Thyroid gland (tissue), 4 donors: ENCODE measurements at regions not wholly inside any gene's neighbourhood (a gene's known extent, or its start where the extent isn't known, plus 50 kb on each side); places are given as distances from the start of the nearest gene placed in this dataset. TPM values are rescaled to one million over a fixed set of nuclear protein-coding genes. Genes with fewer than 3 reads are reported as not detected.

Source experiments
- DNase-seq, 2 donors: peaks; one replicate each; pipeline ENCODE4 v3.0.0-alpha.2; 2019
- H3K27ac ChIP-seq, 3 donors: fragments of 200-600 bp; sonication (generic); 1 replicate in 2 of 3; 2 replicates in 1 of 3; pipeline ENCODE4 v1.5.1; 2016 to 2019; ENCODE audit warnings: mild to moderate bottlenecking in 1 of 3, moderate library complexity in 1 of 3
- H3K27me3 ChIP-seq: fragments of 200-600 bp; sonication (generic); one replicate; pipeline ENCODE4 v1.5.1; 2019
- H3K36me3 ChIP-seq, 2 donors: fragments of 200-600 bp; sonication (generic); one replicate each; pipeline ENCODE4 v1.5.1; 2016 to 2019
- H3K4me1 ChIP-seq, 2 donors: fragments of 200-600 bp; sonication (generic); one replicate each; pipeline ENCODE4 v1.5.1; 2017 to 2019
- H3K4me3 ChIP-seq, 3 donors: fragments of 200-600 bp; sonication (generic); replicated peaks in 1 of 3; 1 replicate in 2 of 3; 2 replicates in 1 of 3; pipeline ENCODE4 v1.5.1; 2016; ENCODE audit warnings: mild to moderate bottlenecking in 1 of 3
- H3K9me3 ChIP-seq: fragments of 200-600 bp; sonication (generic); one replicate; pipeline ENCODE4 v1.5.1; 2017
- POLR2A ChIP-seq, 2 donors: fragments of 450-650 bp; IDR thresholded peaks; one replicate each; pipeline ENCODE4 v1.6.1; 2017; ENCODE audit warnings: antibody characterized with exemption in 2 of 2, mild to moderate bottlenecking in 2 of 2, moderate library complexity in 1 of 2
- WGBS, 2 donors: methylation state at CpG; one replicate each; pipeline ENCODE4 v1.1.5; 2017; 5-methylcytosine and 5-hydroxymethylcytosine counted together
- intact Hi-C: fragments of 100-400 bp; cut with DNase I; formaldehyde crosslinking; loops from one replicate; pipeline ENCODE4 v1.15.1; 2023
- microRNA counts, 2 donors: library from miRNA; unstranded; fragments of <30 nt; microRNA quantifications; one replicate each; lab custom pipeline; 2016 to 2017
- microRNA-seq: library from miRNA; unstranded; fragments of <30 nt; microRNA quantifications from one replicate; pipeline ENCODE4, GENCODE V29; 2016
- small RNA-seq: library from RNA; depleted of rRNA; stranded (forward); fragments of <200 nt; gene quantifications from one replicate; pipeline ENCODE3, GENCODE V24; 2016
- TF ChIP-seq, protein P1 (sequence below), 6 experiments: fragments of 200-600 bp in 3 of 6; fragments of 450-650 bp in 3 of 6; sonication (generic) in 3 of 6; IDR thresholded peaks; one replicate each; pipeline ENCODE4 v1.5.1; 2016 to 2019; ENCODE audit warnings: antibody characterized with exemption in 6 of 6, mild to moderate bottlenecking in 2 of 6, inconsistent platforms in 1 of 6, moderate library complexity in 1 of 6

DNA sequence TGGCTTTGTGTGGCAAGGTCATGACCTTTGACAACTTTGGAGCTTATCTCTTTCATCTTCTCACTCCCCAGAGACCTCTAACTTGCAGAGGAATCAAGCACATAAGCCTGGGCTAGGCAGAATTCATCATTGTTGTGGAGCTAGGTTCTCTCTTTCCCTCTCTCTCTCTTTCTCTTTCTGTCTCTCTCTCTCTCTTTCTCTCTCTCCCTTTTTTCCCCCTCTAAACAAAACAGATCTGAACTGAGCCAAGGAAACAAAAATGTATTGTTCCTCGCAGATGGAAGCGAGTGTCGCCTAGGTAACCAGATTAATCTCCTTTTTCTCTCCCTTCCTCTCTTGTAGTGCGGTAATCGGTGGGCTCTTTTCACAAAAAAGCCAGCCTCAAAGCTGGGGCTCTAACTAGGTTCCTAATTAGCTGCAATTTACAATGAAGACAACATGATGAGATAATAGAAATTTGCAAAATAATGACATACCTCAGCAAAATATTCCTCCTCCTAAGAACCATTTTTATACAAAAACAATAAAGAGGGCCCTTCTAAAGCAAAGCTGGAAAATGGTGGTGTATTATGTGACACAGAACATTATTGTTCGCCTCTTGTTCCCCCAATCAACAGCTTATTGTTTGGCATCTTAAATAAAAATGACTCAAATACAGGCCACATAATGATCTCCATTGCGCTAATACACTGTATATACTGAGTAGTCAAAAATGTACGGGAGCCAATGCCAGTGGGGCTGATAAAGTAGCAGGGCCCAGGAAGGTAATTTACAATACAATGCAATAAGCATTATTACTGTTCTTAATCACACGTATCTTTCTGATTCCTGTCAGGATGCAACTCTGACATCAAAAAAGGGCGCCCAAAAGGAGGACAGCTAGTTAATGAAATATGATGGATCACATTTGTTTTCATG lies 65.7 kb upstream of the SOX5 start:
- intact Hi-C loops: no loop called here
- no peaks in the 10 kb centered on the region for H3K27me3 ChIP-seq
- no peak for TF ChIP-seq POLR2A (IDR thresholded peaks at IDR 0.05)
- no peak for DNase-seq
- WGBS, 2 donors: 85 to 86% methylated on average over 10 of the region's 10 CpGs
- H3K9me3 ChIP-seq: no peaks in the 10 kb centered on the region
- H3K36me3 ChIP-seq: no peaks in the 10 kb centered on the region
- no peaks in the 10 kb centered on the region for H3K4me1 ChIP-seq
- H3K4me3 ChIP-seq: no peak overlapping the region
- no peak overlapping the region for H3K27ac ChIP-seq

DNA sequence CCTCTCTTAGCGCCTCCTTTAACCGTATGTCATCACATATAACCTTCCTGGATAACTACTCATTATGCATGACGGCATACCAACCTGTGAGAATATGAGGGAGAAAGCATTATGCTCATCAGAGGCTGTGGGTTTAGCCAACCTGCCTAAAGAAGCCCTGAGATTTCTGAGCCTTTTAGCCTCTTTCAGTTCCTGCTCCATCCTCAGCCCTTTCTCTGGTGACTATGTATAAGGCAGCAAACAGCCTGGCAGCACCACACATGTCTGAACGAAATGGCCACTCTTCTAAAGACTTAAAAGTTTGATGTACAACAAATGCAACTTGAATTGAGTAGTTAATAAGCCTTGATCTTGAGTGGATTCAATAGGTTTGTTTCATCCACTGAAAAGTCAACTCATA lies 64.8 kb upstream of the SOX5 start:
- intact Hi-C loops: no loop called here
- H3K9me3 ChIP-seq: no peaks in the 10 kb centered on the region
- no peak overlapping the region for H3K27ac ChIP-seq
- H3K36me3 ChIP-seq: no peaks in the 10 kb centered on the region
- DNase-seq: no peak
- no peaks in the 10 kb centered on the region for H3K27me3 ChIP-seq
- no peak overlapping the region for H3K4me3 ChIP-seq
- 83 to 87% methylated on average over 4 of the region's 4 CpGs for WGBS, 2 donors
- TF ChIP-seq POLR2A (IDR thresholded peaks at IDR 0.05): no peak
- TF ChIP-seq, protein P1, sequence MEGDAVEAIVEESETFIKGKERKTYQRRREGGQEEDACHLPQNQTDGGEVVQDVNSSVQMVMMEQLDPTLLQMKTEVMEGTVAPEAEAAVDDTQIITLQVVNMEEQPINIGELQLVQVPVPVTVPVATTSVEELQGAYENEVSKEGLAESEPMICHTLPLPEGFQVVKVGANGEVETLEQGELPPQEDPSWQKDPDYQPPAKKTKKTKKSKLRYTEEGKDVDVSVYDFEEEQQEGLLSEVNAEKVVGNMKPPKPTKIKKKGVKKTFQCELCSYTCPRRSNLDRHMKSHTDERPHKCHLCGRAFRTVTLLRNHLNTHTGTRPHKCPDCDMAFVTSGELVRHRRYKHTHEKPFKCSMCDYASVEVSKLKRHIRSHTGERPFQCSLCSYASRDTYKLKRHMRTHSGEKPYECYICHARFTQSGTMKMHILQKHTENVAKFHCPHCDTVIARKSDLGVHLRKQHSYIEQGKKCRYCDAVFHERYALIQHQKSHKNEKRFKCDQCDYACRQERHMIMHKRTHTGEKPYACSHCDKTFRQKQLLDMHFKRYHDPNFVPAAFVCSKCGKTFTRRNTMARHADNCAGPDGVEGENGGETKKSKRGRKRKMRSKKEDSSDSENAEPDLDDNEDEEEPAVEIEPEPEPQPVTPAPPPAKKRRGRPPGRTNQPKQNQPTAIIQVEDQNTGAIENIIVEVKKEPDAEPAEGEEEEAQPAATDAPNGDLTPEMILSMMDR (IDR thresholded peaks at IDR 0.05): no peak
- H3K4me1 ChIP-seq: no peaks in the 10 kb centered on the region

DNA sequence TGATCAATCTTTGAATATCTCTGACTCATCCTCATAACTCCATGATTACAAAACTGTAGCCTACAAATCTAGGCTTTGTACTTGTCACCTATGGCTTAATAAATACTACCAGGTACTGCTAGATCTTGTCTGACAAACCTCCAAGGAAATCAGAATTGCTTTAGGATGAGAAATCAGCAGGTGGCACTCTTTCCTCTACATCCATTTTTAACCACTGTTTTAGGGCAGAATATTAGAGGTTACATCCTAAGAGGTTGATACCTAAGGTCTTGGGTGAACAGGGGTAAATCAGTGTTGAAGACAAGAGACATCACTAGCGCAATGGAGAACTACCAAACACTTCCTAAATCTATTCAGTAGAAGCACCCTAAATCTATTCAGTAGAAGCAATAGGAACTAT lies 63.1 kb upstream of the SOX5 start:
- Histone ChIP-seq H3K27ac (no peak overlapping the region), H3K9me3 (no peaks in the 10 kb centered on the region), H3K27me3 (no peaks in the 10 kb centered on the region), H3K4me3 (no peak overlapping the region), H3K4me1 (no peaks in the 10 kb centered on the region), H3K36me3 (no peaks in the 10 kb centered on the region)
- TF ChIP-seq, protein P1 (IDR thresholded peaks at IDR 0.05): peak in 2 of 6 experiments; percentile 13 to 24
- no peak for TF ChIP-seq POLR2A (IDR thresholded peaks at IDR 0.05)
- WGBS, 2 donors: 84 to 89% methylated on average over 1 of the region's 1 CpG
- intact Hi-C loops: no loop called here
- no peak for DNase-seq

DNA sequence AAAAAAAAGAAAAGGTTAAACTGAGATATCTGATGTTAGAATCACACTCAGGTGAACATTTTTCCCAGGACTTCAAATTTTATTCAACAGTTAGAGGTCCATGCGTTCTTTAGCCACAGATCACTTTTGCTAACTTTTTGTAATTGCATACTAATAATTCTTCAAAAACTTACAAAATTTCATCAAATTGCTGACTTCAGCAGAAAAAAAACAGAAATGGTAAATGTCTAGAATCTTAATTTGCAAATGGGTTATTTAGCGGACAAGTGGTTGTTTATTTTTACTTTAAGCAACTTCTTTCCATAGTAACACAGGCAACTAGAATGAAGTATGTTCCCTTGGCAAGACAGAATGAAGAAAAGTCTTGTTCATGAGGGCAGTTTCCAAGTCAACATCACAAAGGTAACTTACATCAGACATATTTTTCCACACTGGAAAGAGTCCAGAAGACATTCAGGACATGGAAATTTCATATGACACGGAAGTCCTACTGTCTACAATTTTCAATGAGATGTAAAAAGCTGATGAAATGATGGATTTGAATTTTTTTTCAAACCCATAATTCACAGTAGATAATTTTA lies 62.5 kb upstream of the SOX5 start:
- no peaks in the 10 kb centered on the region for H3K4me1 ChIP-seq
- H3K9me3 ChIP-seq: no peaks in the 10 kb centered on the region
- TF ChIP-seq POLR2A (IDR thresholded peaks at IDR 0.05): no peak
- TF ChIP-seq, protein P1 (IDR thresholded peaks at IDR 0.05): no peak
- H3K27me3 ChIP-seq: no peaks in the 10 kb centered on the region
- DNase-seq: no peak
- no peak overlapping the region for H3K4me3 ChIP-seq
- 87 to 94% methylated on average over 3 of the region's 3 CpGs for WGBS, 2 donors
- no peak overlapping the region for H3K27ac ChIP-seq
- H3K36me3 ChIP-seq: no peaks in the 10 kb centered on the region
- intact Hi-C loops: no loop called here

DNA sequence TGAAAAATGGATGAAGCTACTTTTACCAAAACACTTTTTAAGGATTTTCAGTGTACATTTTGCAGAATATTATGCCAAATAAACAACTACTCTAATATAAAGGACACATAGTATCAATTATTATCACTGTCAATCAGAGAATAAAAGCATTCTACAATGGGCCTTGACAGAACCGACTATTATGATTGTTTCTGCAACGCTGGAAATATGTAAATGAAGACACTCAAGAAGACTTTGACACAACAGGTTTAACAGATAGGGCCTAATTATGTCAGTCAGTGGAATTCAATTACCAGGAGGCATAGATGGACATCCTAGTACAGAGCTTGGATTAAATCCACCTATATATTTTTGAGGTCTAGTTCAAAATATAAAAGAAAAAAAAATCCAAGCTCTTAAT lies 58.7 kb upstream of the SOX5 start:
- Histone ChIP-seq H3K27ac (no peak overlapping the region), H3K36me3 (no peaks in the 10 kb centered on the region), H3K4me1 (no peaks in the 10 kb centered on the region), H3K27me3 (no peaks in the 10 kb centered on the region), H3K4me3 (no peak overlapping the region), H3K9me3 (no peaks in the 10 kb centered on the region)
- whole genome bisulfite sequencing, 2 donors: 88% methylated on average over 2 of the region's 2 CpGs
- intact Hi-C loops: no loop called here
- no peak for DNase-seq
- TF ChIP-seq, protein P1 (IDR thresholded peaks at IDR 0.05): no peak
- TF ChIP-seq POLR2A (IDR thresholded peaks at IDR 0.05): no peak

MicroRNAs in the stretch of these regions (microRNA counts, 767-probe panel; counts per million panel counts)
- 0 counts per million in 2 donors for microRNA hsa-miR-920 (lab: Ali Mortazavi, UCI)

Small RNA genes in the stretch of these regions (microRNA-seq; reads per million reads assigned to microRNA genes)
- gene MIR920: not detected

Small RNA genes in the stretch of these regions (small RNA-seq; reads per million reads assigned to genes)
- not detected for gene MIR920
- 4.9 reads per million, percentile 85 among the genes with 10 or more reads in this experiment for gene RN7SL38P
